IMR-90 (cell line): ENCODE measurements at regions not wholly inside any gene's neighbourhood (a gene's known extent, or its start where the extent isn't known, plus 50 kb on each side); places are given as distances from the start of the nearest gene placed in this dataset.

ENCODE experiments used
- ATAC-seq: fragments of 200-7000 bp; cut with Tn5 transposase; 2 replicates; pipeline ENCODE4 v1.9.1; 2020; ENCODE audit warnings: low read depth, mild to moderate bottlenecking, moderate library complexity
- BruUV-seq: library from RNA; stranded (reverse); fragments of 400-500 nt; replicated peaks from 2 replicates; lab custom pipeline; 2021; lab: Mats Ljungman, UMichigan
- CTCF ChIA-PET: fragments of 300-600 bp; formaldehyde crosslinking; extraction: SDS; loops from one replicate; lab custom pipeline; 2021; ENCODE audit warnings: antibody characterized with exemption; lab: Yijun Ruan, JAX
- POLR2A ChIA-PET: fragments of 300-600 bp; sonication (Branson Sonifier 250); formaldehyde crosslinking; loops from one replicate; lab custom pipeline; 2022; ENCODE audit warnings: antibody characterized with exemption; ENCODE audit not compliant: unreplicated experiment; lab: Charles Lee
- DNase-seq: peaks from one replicate; pipeline ENCODE4 v3.0.0; 2013
- H2AFZ ChIP-seq: replicated peaks from 2 replicates; pipeline ENCODE3; 2013; ENCODE audit warnings: low read length, mild to moderate bottlenecking; ENCODE audit not compliant: poor library complexity
- H2AK5ac ChIP-seq: 2 replicates; pipeline ENCODE4 v1.6.1; 2013; ENCODE audit warnings: low read depth, low read length, inconsistent platforms
- H2AK9ac ChIP-seq: replicated peaks from 2 replicates; pipeline ENCODE3; 2013; ENCODE audit warnings: mild to moderate bottlenecking, low read depth, low read length, moderate library complexity; ENCODE audit not compliant: poor library complexity
- H2BK120ac ChIP-seq: 2 replicates; pipeline ENCODE4 v1.6.1; 2013; ENCODE audit warnings: low read depth, low read length, inconsistent platforms
- H2BK15ac ChIP-seq: 3 replicates; pipeline ENCODE4 v1.6.1; 2013; ENCODE audit warnings: low read depth, low read length, inconsistent platforms
- H2BK20ac ChIP-seq: 2 replicates; pipeline ENCODE4 v1.6.1; 2013; ENCODE audit warnings: low read depth, mild to moderate bottlenecking, inconsistent platforms, low read length, moderate library complexity
- H2BK5ac ChIP-seq: 2 replicates; pipeline ENCODE4 v1.6.1; 2013; ENCODE audit warnings: mild to moderate bottlenecking, low read depth, low read length, inconsistent platforms; ENCODE audit not compliant: poor library complexity, severe bottlenecking
- H3K14ac ChIP-seq: replicated peaks from 2 replicates; pipeline ENCODE4 v1.6.1; 2013; ENCODE audit warnings: low read depth, low read length, inconsistent platforms
- H3K18ac ChIP-seq: 2 replicates; pipeline ENCODE4 v1.6.1; 2013; ENCODE audit warnings: low read depth, low read length, control low read depth
- H3K23ac ChIP-seq: 2 replicates; pipeline ENCODE4 v1.6.1; 2013; ENCODE audit warnings: low read depth, low read length, inconsistent platforms
- H3K27ac ChIP-seq: 2 replicates; pipeline ENCODE4 v1.5.1; 2013; ENCODE audit warnings: mild to moderate bottlenecking, control low read depth, low read length; ENCODE audit not compliant: insufficient read depth
- H3K27me3 ChIP-seq: 2 replicates; pipeline ENCODE4 v1.6.1; 2013; ENCODE audit warnings: low read length; ENCODE audit not compliant: control insufficient read depth, insufficient read depth
- H3K36me3 ChIP-seq: 2 replicates; pipeline ENCODE4 v1.6.1; 2013; ENCODE audit warnings: low read length, mixed read lengths; ENCODE audit not compliant: control insufficient read depth, insufficient read depth
- H3K4ac ChIP-seq: 2 replicates; pipeline ENCODE4 v1.6.1; 2013; ENCODE audit warnings: low read depth, low read length, inconsistent platforms
- H3K4me1 ChIP-seq: 2 replicates; pipeline ENCODE4 v1.6.1; 2013; ENCODE audit warnings: low read length, mixed read lengths; ENCODE audit not compliant: control insufficient read depth, insufficient read depth
- H3K4me2 ChIP-seq: 2 replicates; pipeline ENCODE4 v1.6.1; 2013; ENCODE audit warnings: low read depth, mild to moderate bottlenecking, control low read depth, low read length, moderate library complexity
- H3K4me3 ChIP-seq: 2 replicates; pipeline ENCODE4 v1.5.1; 2013; ENCODE audit warnings: low read depth, mild to moderate bottlenecking, control low read depth, low read length, moderate library complexity; ENCODE audit not compliant: insufficient read depth
- H3K56ac ChIP-seq: 2 replicates; pipeline ENCODE4 v1.6.1; 2013; ENCODE audit warnings: low read length, inconsistent platforms; ENCODE audit not compliant: insufficient read depth; ENCODE audit errors: extremely low read depth
- H3K79me1 ChIP-seq, 2 experiments: 2 replicates each; pipeline ENCODE4 v1.6.1; 2013; ENCODE audit warnings: low read length in 2 of 2, inconsistent platforms in 1 of 2, low read depth in 1 of 2
- H3K9ac ChIP-seq: 2 replicates; pipeline ENCODE4 v1.6.1; 2013; ENCODE audit warnings: low read depth, low read length, control low read depth
- H3K9me1 ChIP-seq: 2 replicates; pipeline ENCODE4 v1.6.1; 2013; ENCODE audit warnings: low read length, inconsistent platforms; ENCODE audit not compliant: insufficient read depth
- H3K9me3 ChIP-seq: 2 replicates; pipeline ENCODE4 v1.6.1; 2013; ENCODE audit warnings: low read length; ENCODE audit not compliant: control insufficient read depth, insufficient read depth
- H4K20me1 ChIP-seq: 2 replicates; pipeline ENCODE4 v1.6.1; 2013; ENCODE audit warnings: low read length, inconsistent platforms; ENCODE audit not compliant: insufficient read depth
- H4K5ac ChIP-seq: 2 replicates; pipeline ENCODE4 v1.6.1; 2013; ENCODE audit warnings: mild to moderate bottlenecking, low read depth, low read length, control low read depth
- H4K8ac ChIP-seq, 2 experiments: 2 replicates each; pipeline ENCODE4 v1.6.1; 2013; ENCODE audit warnings: low read depth in 2 of 2, low read length in 2 of 2, control low read depth in 1 of 2, inconsistent platforms in 1 of 2
- H4K91ac ChIP-seq: 2 replicates; pipeline ENCODE4 v1.6.1; 2013; ENCODE audit warnings: low read depth, low read length, inconsistent platforms; ENCODE audit not compliant: insufficient read depth
- CEBPB ChIP-seq: IDR thresholded peaks from 2 replicates; pipeline ENCODE4 v1.6.1; 2012; ENCODE audit warnings: low read depth, low read length, improper control_type of control experiment
- ELK1 ChIP-seq: fragments of 150-350 bp; IDR thresholded peaks from 2 replicates; pipeline ENCODE4 v1.6.1; 2016; ENCODE audit warnings: low read depth, mild to moderate bottlenecking, low read length, moderate library complexity, borderline replicate concordance
- MAZ ChIP-seq: IDR thresholded peaks from 2 replicates; pipeline ENCODE4 v1.6.1; 2012; ENCODE audit warnings: low read depth, mild to moderate bottlenecking, low read length, improper control_type of control experiment, moderate library complexity, borderline replicate concordance
- NFE2L2 ChIP-seq: fragments of 150-350 bp; IDR thresholded peaks from 2 replicates; pipeline ENCODE4 v1.6.1; 2016; ENCODE audit warnings: low read depth, mild to moderate bottlenecking, low read length
- RAD21 ChIP-seq: IDR thresholded peaks from 2 replicates; pipeline ENCODE4 v1.6.1; 2012; ENCODE audit warnings: low read length, improper control_type of control experiment
- WGBS, 2 experiments: methylation state at CpG; one replicate each; pipeline versions ENCODE4 v1.1.5 to v1.1.7; 2013; ENCODE audit warnings: missing lambda C conversion rate in 2 of 2; ENCODE audit not compliant: insufficient read length in 1 of 2; ENCODE audit errors: extremely low coverage in 2 of 2; 5-methylcytosine and 5-hydroxymethylcytosine counted together
- dilution Hi-C: fragments of 300-500 bp; cut with HindIII; formaldehyde crosslinking; loops from one replicate; pipeline ENCODE4 v1.14.3; 2018; ENCODE audit warnings: low sequenced_read_pairs; ENCODE audit not compliant: unreplicated experiment
- in situ Hi-C: fragments of 300-500 bp; cut with MboI; formaldehyde crosslinking; loops from 3 replicates; pipeline ENCODE4 v1.14.3; 2019; ENCODE audit warnings: low sequenced_read_pairs, inconsistent platforms, mixed read lengths
- intact Hi-C: fragments of 100-400 bp; cut with micrococcal nuclease; formaldehyde crosslinking; loops from 2 replicates; pipeline ENCODE4 v1.10.0; 2022

GRCh38 chr21:16215663-16216183 is 485.9 kb downstream of the USP25 start:
- H3K27me3 ChIP-seq: no peaks in the 10 kb centered on the region
- no peak for ATAC-seq
- no peak overlapping the region for H3K56ac ChIP-seq
- H3K9ac ChIP-seq: no peak overlapping the region
- H2BK120ac ChIP-seq: no peak overlapping the region
- in situ Hi-C loops: no loop called here
- H3K23ac ChIP-seq: no peak overlapping the region
- H3K4me2 ChIP-seq: no peak overlapping the region
- H4K91ac ChIP-seq: no peak overlapping the region
- no peaks in the 10 kb centered on the region for H3K79me1 ChIP-seq
- CTCF ChIA-PET: no interaction called here
- POLR2A ChIA-PET: no interaction called here
- no peak overlapping the region for H2BK15ac ChIP-seq
- no peak overlapping the region for H2AK9ac ChIP-seq
- no peaks in the 10 kb centered on the region for H3K9me1 ChIP-seq
- no peaks in the 10 kb centered on the region for H4K20me1 ChIP-seq
- H3K4ac ChIP-seq: no peak overlapping the region
- no peak overlapping the region for H2AK5ac ChIP-seq
- dilution Hi-C loops: no loop called here
- intact Hi-C loops: no loop called here
- no peak overlapping the region for H4K5ac ChIP-seq
- H3K27ac ChIP-seq: no peak overlapping the region
- no peak overlapping the region for H3K4me3 ChIP-seq
- no peaks in the 10 kb centered on the region for H3K36me3 ChIP-seq
- no peak overlapping the region for H4K8ac ChIP-seq
- H2AFZ ChIP-seq: no peak overlapping the region
- H3K14ac ChIP-seq: no peak overlapping the region
- no peak for DNase-seq
- no CpG with 5 or more reads among the region's 2 CpGs for WGBS, 2 experiments
- no peaks in the 10 kb centered on the region for H3K4me1 ChIP-seq
- H3K9me3 ChIP-seq: no peaks in the 10 kb centered on the region
- no peak overlapping the region for H3K18ac ChIP-seq
- TF ChIP-seq ELK1: no peak
- TF ChIP-seq MAZ: no peak
- TF ChIP-seq RAD21: no peak
- no peak for TF ChIP-seq NFE2L2
- TF ChIP-seq CEBPB: no peak
- no peak overlapping the region for H2BK5ac ChIP-seq
- no TSS peak for BruUV-seq
- no peak overlapping the region for H2BK20ac ChIP-seq
